SK-N-DZ (cell line): ENCODE measurements at regions not wholly inside any gene's neighbourhood (a gene's known extent, or its start where the extent isn't known, plus 50 kb on each side); places are given as distances from the start of the nearest gene placed in this dataset.
"Not testable (repeated sequence)": the region's sequence is repeated elsewhere in the genome, so short reads cannot be mapped to it uniquely, and the experiment has no call there.

ENCODE experiments used
- DNase-seq: peaks from one replicate; pipeline ENCODE4 v3.0.0-alpha.2; 2015; ENCODE audit warnings: low spot score

DNA sequence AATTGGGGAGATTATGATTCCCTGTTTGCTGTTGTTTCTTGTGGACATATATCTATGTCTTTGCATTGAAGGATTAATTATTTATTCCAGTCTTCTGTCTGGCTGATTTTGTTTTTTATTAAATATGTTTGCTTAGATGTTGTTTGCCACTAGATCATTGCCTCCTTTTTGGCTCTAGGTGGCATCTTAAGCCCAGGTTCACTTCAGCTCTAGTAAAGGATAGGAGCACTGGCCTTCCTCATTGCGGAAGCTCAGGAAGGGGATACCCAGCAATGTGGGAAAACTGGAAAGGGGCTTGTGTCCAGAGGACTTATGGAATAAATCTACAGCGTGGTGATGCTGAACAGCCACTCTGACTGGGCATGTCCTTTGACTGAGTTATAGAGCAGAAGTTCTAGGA lies 821.6 kb downstream of the PDCD6IP start:
- DNase-seq, result no peak

DNA sequence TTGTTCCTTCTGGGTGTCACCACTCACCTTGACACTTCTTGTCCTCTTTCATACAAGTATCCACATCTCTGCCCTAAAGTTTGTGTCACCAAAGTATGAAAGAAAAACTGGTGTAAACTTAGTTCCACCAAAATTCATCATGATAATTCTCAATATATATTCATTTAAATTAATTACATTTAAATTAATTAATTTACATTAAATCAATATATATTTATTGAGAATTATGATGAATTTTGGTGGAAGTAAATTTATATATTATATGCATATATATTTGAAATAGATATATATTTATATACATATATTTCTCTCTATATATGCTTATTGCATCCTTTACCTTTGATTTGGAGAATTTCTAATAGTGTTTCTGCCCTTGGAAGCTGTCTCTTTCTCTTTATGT lies 828.3 kb downstream of the PDCD6IP start:
- no peak for DNase-seq

DNA sequence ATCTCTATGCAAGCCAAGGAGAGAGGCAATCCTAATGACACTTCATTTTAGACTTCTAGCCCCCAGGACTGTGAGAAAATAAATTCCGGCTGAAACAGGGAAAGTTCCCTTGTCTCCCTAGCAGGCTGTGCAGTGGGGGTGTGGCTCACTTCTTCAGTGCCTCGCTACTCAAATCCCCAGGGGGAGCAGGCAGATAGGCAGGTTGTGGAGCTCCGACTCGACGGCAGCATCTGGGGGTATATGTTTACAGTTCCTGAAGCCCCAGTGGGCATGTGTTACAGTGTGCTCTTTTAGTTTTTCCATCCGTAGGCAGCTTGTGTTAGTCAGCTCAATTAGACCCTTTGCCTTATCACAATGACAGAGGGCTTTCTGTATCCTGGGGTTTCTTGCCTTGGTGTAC lies 836.5 kb downstream of the PDCD6IP start:
- no peak for DNase-seq

DNA sequence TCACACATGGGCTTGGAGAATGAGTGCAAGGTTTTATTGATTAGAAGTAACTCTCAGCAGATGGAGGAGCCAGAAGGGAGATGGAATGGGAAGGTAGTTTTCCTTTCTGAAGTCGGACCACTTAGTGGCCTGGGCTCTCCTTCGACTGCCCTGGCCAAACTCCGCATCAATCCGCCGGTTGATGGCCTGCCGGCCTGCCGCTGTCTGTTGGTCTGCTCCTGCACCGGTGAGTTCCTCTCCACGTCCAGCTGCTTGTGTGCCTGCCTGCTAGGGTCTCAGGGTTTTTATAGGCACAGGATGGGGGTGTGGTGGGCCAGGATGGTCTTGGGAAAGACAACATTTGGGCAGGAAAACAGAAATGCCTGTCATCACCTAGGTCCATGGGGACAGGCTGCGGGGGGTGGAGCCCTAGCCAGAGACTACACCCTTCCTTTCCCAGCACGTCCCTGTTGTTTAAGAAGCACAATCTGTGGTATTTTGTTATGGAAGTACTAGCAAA lies 837.0 kb downstream of the PDCD6IP start:
- no peak for DNase-seq

DNA sequence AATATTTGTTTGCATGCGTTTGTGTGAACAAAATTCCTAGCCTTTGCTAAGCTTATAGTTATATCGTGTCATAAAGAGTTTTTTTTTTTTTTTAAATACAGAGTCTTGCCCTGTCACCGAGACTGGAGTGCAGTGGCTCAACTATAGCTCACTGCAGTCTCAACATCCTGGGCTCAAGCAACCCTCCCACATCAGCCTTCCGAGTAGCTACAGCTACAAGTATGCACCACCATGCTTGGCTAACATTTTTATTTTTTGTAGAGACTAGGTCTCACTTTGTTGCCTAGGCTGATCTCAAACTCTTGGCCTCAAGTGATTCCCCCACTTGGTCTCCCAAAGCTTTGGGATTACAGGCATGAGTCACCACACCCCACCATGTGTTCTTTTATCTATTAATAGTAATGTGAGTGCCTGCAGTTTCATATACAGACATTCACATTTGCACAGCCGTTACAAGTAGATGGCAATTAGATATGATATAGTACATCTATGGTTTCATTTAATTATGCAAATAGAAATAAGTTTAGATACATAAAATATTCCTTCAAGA lies 848.6 kb downstream of the PDCD6IP start:
- DNase-seq, result no peak

DNA sequence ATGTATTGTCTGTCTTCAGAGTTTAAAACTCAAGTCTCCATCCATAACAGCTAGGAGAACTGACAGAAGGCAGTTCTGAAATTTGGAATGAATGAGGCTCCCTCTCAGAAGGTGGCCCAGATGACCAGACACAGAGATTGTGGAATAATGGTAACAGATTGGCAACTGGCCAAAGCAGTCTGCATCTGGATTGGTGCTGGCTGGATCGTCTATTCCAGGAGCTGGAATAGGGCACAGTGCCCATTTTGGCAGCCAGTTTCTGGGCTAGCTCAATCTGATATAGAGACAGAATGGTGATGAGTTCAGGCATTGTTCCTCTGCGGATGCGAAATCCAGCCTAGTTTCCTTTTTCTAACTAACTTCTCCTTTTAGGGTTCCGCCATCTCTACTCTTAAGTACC lies 851.7 kb downstream of the PDCD6IP start:
- DNase-seq, result no peak

DNA sequence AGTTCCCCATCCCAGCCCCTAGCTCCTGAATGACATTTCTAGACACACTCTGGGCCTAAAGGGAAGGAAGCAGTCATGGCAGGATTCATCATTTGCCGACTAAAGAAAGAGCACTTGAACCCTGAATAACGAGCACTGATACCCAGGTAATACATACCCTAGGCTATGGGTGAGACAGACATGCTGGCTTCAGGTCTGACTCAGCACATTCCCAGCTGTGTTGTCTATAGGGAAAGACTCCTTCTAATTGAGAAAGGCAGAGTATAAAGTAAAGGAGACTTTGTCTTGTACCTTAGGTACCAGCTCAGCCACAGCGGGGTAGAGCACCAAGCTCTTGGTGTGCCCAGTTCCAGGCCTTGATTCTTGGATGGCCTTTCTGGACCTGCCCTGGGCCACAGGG lies 870.5 kb downstream of the PDCD6IP start:
- DNase-seq, result no peak

DNA sequence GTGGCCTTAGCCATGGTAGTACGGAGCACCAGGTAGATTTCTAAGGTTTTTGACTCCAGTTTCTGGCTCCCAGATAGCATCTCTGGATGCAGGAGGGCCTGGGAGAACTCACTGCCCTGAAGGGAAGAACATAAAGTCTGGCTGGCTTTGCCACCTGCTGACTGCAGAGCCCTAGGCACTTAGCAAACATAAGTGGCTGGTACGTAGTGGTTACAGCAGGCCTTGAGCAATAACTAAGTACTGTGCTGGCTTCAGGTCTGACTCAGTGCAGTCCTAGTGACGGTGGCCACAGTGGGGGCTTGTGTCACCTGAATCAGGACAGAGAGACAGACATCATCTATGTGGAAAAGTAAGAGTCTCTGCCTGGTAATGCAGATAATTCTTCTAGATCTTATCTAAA lies 871.1 kb downstream of the PDCD6IP start:
- no peak for DNase-seq

DNA sequence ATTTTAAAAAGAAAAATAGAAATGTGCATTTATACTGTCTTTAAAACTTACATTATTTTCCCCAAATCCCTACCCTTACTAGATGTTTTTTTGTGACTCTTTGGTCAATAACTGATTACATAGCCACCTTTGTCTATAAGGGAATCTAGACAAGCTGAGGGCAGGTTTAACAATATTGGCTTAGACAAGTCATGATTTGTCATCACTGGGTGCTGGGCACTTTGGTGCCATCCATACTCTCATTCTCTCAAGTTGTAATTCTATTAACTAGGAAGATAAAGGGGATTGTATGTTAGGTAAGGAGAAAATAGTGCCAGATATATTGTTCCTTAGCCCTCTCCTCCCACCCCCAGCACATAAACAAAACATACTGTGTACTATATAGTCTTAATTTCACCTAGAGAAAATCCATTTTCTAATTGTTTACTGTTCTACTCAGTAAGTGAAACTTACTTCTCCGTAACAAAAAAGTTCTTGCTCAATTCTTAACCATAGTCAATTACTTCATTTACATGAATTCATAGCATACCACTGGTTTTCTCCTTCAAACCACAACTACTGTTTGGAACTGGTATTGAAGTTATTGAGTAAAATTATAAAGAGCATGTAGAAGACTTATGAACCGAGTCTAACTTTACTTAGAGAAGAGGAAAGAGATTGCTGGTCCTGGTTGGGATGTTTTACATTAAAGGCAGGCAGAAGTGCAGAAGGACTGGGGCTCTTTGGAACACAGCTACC lies 877.1 kb downstream of the PDCD6IP start:
- no peak for DNase-seq

DNA sequence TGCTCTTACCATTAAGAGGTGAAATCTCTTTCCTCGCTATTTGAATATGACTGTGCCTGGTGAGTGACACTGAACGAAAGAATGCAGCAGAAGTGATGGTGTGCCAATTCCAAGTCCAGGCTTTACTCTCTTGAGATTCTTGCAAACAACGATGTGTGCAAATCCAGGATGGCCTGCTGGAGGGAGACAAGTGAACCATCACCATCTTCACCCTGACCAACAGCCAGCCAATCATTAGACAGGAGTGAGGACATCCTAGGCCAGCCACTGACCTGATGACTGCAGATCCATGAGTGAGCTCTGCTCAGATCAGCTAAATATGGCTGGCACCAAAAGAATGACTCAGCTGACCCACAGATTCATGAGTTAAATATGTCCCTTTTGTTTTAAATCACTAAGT lies 878.0 kb downstream of the PDCD6IP start:
- DNase-seq, result no peak

DNA sequence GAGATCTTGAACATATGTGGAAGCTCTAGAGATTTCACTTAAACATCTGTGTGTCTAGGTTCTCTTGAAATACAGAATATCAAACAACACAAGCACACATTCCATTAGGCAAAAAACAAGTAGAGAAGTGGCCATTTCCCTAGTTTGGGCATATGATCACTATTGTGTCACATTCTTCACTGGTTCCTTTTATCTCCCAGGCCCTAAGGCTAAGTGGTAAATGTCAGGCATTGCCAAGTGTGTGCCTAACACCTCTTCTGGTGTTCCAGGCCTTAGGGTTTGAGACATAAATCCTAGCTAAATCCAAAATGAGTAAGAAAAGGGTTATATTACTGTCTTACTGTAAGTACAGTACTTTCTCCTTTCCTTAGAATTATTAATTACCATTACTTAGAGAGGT lies 880.1 kb downstream of the PDCD6IP start:
- DNase-seq, result no peak

DNA sequence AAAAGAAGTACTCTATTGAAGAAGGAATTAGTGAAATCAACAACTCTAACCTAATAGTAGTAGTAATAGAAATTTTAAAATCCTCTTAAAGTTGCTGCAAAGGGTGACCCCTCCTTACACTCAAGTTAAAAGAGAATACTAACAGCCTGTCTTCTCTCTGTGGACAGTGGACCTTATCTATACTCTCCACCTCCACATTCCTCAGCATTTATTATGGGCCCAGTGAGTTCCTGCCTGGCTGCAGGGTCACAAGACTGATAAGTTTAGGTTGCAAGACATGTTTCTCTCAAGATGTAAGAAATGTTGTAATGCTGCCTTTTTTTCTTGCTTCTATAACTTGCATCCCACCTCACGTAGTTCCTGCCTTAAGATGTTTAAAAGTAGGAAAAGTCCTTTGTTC lies 880.6 kb downstream of the PDCD6IP start:
- DNase-seq, result not testable (repeated sequence)

DNA sequence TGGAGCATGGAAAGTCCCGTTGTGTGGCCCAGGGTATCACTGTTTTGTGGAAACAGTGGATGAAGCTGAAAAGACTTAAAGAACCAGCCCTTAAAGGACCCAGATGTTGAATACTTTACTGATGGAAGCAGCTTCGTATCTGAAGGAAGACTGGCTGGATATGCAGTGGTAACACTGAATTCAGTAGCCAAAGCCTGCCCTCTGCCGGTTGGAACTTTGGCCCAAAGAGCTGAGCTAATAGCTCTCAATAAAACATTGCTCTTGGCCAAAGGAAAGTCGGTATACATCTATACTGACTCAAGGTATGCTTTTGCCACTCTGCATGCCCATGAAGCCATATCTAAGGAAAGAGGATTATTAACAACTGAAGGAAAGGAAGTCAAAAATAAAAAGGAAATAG lies 885.4 kb downstream of the PDCD6IP start:
- DNase-seq, result peak; percentile 67

DNA sequence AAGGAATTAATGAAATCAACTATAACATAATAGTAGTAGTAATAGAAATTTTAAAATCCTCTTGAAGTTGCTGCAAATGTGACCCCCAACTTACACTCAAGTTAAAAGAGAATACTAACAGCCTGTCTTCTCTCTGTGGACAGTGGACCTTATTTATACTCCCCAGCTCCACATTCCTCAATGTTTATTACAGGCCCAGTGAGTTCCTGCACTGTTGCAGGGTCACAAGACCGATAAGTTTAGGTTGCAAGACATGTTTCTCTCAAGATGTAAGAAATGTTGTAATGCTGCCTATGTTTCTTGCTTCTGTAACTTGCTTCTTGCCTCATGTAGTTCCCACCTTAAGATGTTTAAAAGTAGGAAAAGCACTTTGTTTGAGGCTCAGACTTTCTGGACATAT lies 888.1 kb downstream of the PDCD6IP start:
- no peak for DNase-seq

DNA sequence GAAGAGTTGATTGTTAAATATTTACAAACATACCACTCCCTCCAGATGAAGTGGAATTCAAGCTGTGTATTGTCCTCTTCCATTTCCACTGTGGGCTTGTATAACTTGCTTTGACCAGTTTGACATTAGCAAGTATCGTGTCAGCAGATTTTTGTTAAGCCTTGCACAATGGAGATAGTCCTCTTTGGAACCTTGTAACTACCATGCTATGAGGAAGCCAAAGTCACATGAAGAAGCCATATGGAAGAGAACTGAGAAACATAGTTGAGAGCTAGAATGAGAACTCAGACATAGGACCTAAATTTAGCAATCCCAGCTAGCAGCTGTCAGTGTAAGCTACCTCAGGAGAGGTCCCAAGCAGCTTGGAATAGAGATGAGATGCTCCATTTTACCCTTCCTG lies 889.2 kb downstream of the PDCD6IP start:
- DNase-seq, result no peak

DNA sequence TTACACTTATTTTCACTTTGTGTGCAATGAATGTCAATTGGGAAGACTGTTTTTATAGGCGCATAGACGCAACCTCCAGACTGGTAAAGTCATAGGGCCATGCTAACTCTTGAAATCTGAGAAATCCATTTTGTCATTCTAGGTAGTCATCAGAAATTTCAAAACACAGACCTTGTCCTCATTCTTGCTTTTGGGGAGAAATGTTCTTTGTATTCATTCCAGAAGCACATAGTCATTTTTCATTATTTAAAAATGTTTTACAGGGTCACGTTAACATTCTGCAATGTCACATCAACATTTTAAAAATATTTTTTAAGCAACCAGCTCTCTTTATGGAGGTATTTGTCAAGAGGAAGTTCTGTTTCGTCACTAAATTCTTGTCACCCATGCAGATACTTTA lies 898.4 kb downstream of the PDCD6IP start:
- DNase-seq, result no peak

DNA sequence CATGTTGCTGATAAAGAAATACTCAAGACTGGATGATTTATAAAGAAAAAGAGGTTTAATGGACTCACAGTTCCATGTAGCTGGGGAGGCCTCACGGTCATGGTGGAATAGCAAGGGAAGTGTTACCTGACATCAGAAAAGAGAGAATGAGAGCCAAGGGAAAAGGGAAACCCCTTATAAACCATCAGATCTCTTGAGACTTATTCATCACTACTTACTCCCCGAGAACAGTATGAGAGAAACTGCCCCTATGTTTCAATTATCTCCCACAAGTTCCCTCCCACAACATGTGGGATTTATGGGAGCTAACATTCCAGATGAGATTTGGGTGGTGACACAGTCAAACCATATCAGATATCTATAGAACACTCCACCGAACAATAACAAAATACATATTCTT lies 904.6 kb downstream of the PDCD6IP start:
- peak; percentile 7 for DNase-seq

DNA sequence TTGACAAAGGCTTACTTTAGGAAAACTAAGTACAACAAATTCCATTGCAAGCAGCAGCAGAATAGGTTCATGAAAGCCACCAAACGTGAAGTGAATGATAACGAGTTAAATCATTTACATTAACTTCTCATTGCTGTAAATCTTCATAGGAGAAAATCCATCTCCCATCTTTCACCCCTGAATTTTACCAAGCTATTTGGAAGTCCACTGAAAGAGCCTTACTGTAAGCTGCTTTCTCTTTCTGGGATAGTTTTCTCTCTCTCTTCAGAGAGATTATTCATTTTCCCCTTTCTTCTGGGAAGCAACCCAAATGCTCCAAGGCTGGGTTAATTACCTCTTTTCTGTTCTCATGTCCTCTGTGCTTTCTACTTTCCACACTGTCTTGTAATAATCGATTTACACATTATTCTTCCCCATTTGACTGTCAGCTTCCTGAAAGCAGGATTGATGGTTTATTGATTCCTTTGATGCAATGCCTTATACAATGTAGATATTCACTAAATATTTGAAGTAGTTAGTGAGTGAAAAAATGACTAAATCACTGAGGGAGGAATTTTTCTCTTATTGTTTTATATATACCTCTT lies 914.3 kb upstream of the ARPP21 start:
- DNase-seq, result no peak

DNA sequence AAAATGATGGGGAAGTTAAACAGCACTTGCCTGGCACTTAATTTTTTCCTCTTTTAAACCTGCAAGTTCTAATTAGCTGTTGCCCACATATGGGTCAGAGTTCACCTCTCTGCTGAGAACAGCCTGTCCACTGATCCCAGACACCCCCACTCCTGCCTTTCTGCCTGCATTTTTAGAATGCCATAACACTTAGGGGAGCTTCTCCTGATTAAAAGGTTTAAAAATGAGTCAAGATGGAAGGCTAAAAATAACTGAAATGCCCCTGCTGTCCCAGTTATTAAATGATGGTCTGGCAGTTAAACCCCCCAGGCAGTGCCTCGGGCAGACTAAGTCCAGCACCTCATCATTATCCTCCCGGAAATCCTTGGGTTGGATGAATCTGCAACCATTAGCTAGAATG lies 913.6 kb upstream of the ARPP21 start:
- no peak for DNase-seq

DNA sequence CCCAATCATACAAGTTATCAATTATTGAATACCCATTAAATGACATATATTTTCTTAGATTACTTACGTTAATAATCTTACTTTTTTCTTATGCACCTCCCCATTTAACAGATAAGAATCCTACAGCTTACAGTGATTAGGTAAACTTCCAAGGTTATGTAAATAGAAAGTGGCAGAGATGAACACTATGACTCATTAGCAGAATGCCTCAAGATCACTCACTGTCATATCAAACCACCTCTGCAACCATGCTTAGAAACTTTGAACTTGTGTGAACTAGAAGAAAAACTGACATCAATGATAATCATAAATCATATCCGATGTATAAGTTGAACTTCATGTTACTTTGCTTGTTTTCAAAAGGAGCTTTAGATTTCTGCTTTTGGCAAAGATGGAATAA lies 911.6 kb upstream of the ARPP21 start:
- no peak for DNase-seq

DNA sequence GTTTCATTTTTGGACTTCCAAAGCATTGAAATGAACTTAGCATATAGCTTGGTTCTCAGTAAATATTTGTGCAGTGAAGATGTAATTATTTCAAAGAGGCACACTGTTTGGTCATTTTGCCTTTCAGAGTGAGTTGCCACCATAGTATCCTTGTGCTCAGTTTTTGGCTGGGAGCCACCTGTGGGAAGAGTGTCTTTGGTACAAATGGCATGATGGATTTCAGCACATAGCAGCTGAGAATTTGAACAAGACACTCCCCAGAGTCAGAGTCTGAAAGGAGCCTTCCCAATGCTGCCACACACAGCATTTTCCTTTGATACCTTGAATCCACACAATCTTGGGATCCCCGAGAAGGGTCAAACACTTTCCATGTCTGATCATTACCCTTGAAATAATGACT lies 897.2 kb upstream of the ARPP21 start:
- no peak for DNase-seq

DNA sequence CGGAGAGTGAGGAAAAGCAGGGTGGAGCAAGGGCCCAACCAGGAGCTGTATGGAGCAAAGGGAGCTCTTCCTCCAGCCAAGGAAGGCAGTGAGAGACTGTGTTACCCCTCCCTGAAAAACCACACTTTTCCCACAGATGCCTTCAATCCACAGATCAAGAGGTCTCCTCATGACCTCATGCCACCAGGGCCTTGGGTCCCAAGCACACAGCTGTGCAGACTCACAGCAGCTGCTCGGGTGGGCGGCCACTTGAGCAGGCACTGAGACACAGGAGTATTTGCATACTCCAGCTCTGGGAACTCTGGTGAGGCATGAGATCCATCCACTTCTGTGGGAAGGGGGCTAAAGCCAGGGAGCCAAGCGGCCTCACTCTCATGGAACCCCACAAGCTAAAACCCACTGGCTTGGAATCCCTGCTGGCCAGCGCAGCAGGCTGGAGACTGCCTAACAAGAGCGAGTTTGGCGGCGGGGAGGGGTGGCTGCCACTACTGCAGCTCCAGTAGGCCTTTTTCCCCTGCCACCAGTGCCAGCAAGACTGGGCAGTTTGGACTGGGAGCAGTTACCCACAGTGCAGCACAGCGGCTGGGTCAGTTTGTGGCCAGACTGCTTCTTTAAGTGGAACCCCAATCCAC lies 880.6 kb upstream of the ARPP21 start:
- no peak for DNase-seq

DNA sequence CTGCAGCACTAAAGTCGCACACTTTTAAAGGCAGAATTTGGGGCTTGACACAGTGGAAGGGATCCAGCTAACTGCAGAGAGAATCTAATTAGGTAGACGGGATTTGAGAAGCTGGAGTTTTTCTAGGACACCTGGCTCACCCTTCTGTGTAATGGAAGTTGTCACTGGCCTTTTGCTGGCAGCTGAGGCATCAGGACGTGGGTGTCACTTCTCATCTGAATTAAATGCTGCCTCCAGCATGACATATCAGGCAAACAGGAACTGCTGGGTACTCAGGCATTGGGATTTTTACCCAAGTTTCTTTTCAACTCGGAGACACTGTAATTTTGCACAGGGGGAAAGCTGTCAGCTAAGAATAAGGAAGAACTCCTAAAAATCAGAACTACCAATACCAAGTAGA lies 861.9 kb upstream of the ARPP21 start:
- DNase-seq, result no peak
